Transverse colon (tissue), 4 donors: ENCODE measurements at regions not wholly inside any gene's neighbourhood (a gene's known extent, or its start where the extent isn't known, plus 50 kb on each side); places are given as distances from the start of the nearest gene placed in this dataset.
"Not testable (repeated sequence)": the region's sequence is repeated elsewhere in the genome, so short reads cannot be mapped to it uniquely, and the experiment has no call there.

Experiments
- DNase-seq: peaks from one replicate; pipeline ENCODE4 v3.0.0-alpha.2; 2019
- H3K27ac ChIP-seq, 4 donors: fragments of 200-600 bp; sonication (generic); 2 replicates each; pipeline ENCODE4 v1.5.1; 2016 to 2018; ENCODE audit warnings: inconsistent platforms in 4 of 4
- H3K27me3 ChIP-seq: fragments of 200-600 bp; sonication (generic); 2 replicates; pipeline ENCODE4 v1.5.1; 2017; ENCODE audit warnings: inconsistent platforms
- H3K36me3 ChIP-seq, 4 donors: fragments of 200-600 bp; sonication (generic); 2 replicates each; pipeline ENCODE4 v1.5.1; 2017 to 2019; ENCODE audit warnings: inconsistent platforms in 4 of 4
- H3K4me1 ChIP-seq, 4 donors: fragments of 200-600 bp; sonication (generic); 2 replicates each; pipeline ENCODE4 v1.5.1; 2017 to 2020; ENCODE audit warnings: inconsistent platforms in 4 of 4
- H3K4me3 ChIP-seq, 4 donors: fragments of 200-600 bp; sonication (generic); 1 replicate in 1 of 4; 2 replicates in 3 of 4; pipeline versions ENCODE4 v1.5.1 to v1.6.1; 2017 to 2019; ENCODE audit warnings: inconsistent platforms in 4 of 4
- H3K9me3 ChIP-seq, 2 donors: fragments of 200-600 bp; sonication (generic); 2 replicates each; pipeline ENCODE4 v1.5.1; 2017 to 2019; ENCODE audit warnings: inconsistent platforms in 2 of 2
- CTCF ChIP-seq, 5 experiments: fragments of 200-600 bp in 3 of 5; fragments of 450-650 bp in 2 of 5; sonication (generic) in 3 of 5; IDR thresholded peaks; 1 replicate in 2 of 5; 2 replicates in 3 of 5; pipeline ENCODE4 v1.5.1; 2016 to 2017; ENCODE audit warnings: antibody characterized with exemption in 5 of 5, inconsistent platforms in 3 of 5, mild to moderate bottlenecking in 2 of 5, moderate library complexity in 1 of 5
- EP300 ChIP-seq: sonication (generic); formaldehyde crosslinking; IDR thresholded peaks from one replicate; pipeline ENCODE4 v1.6.1; 2017; ENCODE audit warnings: antibody characterized with exemption, low read depth
- POLR2A ChIP-seq: fragments of 450-650 bp; IDR thresholded peaks from one replicate; pipeline ENCODE4 v1.6.1; 2016; ENCODE audit warnings: antibody characterized with exemption, mild to moderate bottlenecking, moderate library complexity
- POLR2AphosphoS5 ChIP-seq, 3 donors: sonication (generic); formaldehyde crosslinking; IDR thresholded peaks; one replicate each; pipeline ENCODE4 v1.6.1; 2016; ENCODE audit warnings: antibody characterized with exemption in 3 of 3
- WGBS, 2 donors: methylation state at CpG; one replicate each; pipeline ENCODE4 v1.1.5; 2018; ENCODE audit warnings: low coverage in 1 of 2; 5-methylcytosine and 5-hydroxymethylcytosine counted together
- in situ Hi-C, 4 donors: fragments of 200-750 bp; cut with MboI; loops; one replicate each; pipeline versions ENCODE4 v1.15.0 to v1.15.1; 2017; ENCODE audit warnings: low sequenced_read_pairs in 3 of 4, low pct_ligation_motif_present in 1 of 4, low pct_unique_long_range_greater_than_20kb in 1 of 4
- intact Hi-C: fragments of 100-400 bp; cut with DNase I; formaldehyde crosslinking; loops from one replicate; pipeline ENCODE4 v1.15.1; 2023; ENCODE audit warnings: low total_unique reads

GRCh38 chr2:22076454-22076853 is 952.7 kb downstream of the TDRD15 start:
- WGBS, 2 donors, result 30 to 56% methylated on average over 1 of the region's 1 CpG
- Histone ChIP-seq H3K27ac (no peak overlapping the region), H3K27me3 (no peaks in the 10 kb centered on the region), H3K4me3 (no peak overlapping the region), H3K9me3 (peaks cover 0 to 5% of the 10 kb centered on the region in 2 donors), H3K36me3 (no peaks in the 10 kb centered on the region), H3K4me1 (no peaks in the 10 kb centered on the region)
- intact Hi-C loops, result no loop called here
- in situ Hi-C loops, result no loop called here
- no peak for TF ChIP-seq EP300
- no peak for TF ChIP-seq POLR2AphosphoS5 (IDR thresholded peaks at IDR 0.05)
- no peak for DNase-seq

GRCh38 chr2:22078701-22079100 is 954.9 kb downstream of the TDRD15 start:
- Histone ChIP-seq H3K4me1 (no peaks in the 10 kb centered on the region), H3K27ac (no peak overlapping the region), H3K9me3 (peaks cover 0 to 3% of the 10 kb centered on the region in 2 donors), H3K27me3 (no peaks in the 10 kb centered on the region), H3K36me3 (no peaks in the 10 kb centered on the region), H3K4me3 (no peak overlapping the region)
- DNase-seq, result no peak
- TF ChIP-seq EP300, result no peak
- no peak for TF ChIP-seq POLR2A
- TF ChIP-seq POLR2AphosphoS5 (IDR thresholded peaks at IDR 0.05), result no peak
- TF ChIP-seq CTCF (IDR thresholded peaks at IDR 0.05), result no peak
- in situ Hi-C loops (no loop called here), intact Hi-C loops (no loop called here)

- intact Hi-C loops (no loop called here), in situ Hi-C loops (no loop called here)
- Histone ChIP-seq H3K27me3 (no peaks in the 10 kb centered on the region), H3K9me3 (no peaks in the 10 kb centered on the region), H3K27ac (no peak overlapping the region), H3K4me3 (no peak overlapping the region), H3K36me3 (no peaks in the 10 kb centered on the region), H3K4me1 (no peaks in the 10 kb centered on the region)
- TF ChIP-seq POLR2A (no peak), POLR2AphosphoS5 (IDR thresholded peaks at IDR 0.05) (no peak), EP300 (no peak), CTCF (IDR thresholded peaks at IDR 0.05) (no peak)
- 56 to 59% methylated on average over 3 of the region's 3 CpGs for WGBS, 2 donors
- no peak for DNase-seq
Measured at GRCh38 chr2:22079583-22079982, 955.8 kb downstream of the TDRD15 start.

- no peak for DNase-seq
- Histone ChIP-seq H3K9me3 (no peaks in the 10 kb centered on the region), H3K4me1 (no peaks in the 10 kb centered on the region), H3K36me3 (no peaks in the 10 kb centered on the region), H3K4me3 (no peak overlapping the region), H3K27me3 (no peaks in the 10 kb centered on the region), H3K27ac (no peak overlapping the region)
- TF ChIP-seq EP300 (no peak), POLR2A (no peak), CTCF (IDR thresholded peaks at IDR 0.05) (no peak), POLR2AphosphoS5 (IDR thresholded peaks at IDR 0.05) (no peak)
- WGBS, 2 donors, result 69 to 76% methylated on average over 2 of the region's 2 CpGs
- intact Hi-C loops (no loop called here), in situ Hi-C loops (no loop called here)
Measured at GRCh38 chr2:22086726-22087125, 963.0 kb downstream of the TDRD15 start.

GRCh38 chr2:22103617-22104016 is 979.8 kb downstream of the TDRD15 start:
- DNase-seq, in situ Hi-C loops, H3K4me3 ChIP-seq, H3K9me3 ChIP-seq, H3K4me1 ChIP-seq, intact Hi-C loops, H3K27ac ChIP-seq, H3K27me3 ChIP-seq, H3K36me3 ChIP-seq: not testable (repeated sequence)
- 69 to 72% methylated on average over 3 of the region's 3 CpGs for WGBS, 2 donors
